Heart right ventricle (tissue), 16 donors: ENCODE measurements at regions not wholly inside any gene's neighbourhood (a gene's known extent, or its start where the extent isn't known, plus 50 kb on each side); places are given as distances from the start of the nearest gene placed in this dataset.

Experiments
- ATAC-seq, 8 donors: fragments of 200-7000 bp; cut with Tn5 transposase; one replicate each; pipeline ENCODE4 v1.9.1; 2020; ENCODE audit warnings: mild to moderate bottlenecking in 8 of 8, moderate library complexity in 8 of 8, moderate number of reproducible peaks in 1 of 8
- DNase-seq, 2 donors: peaks; one replicate each; pipeline ENCODE4 v3.0.0-alpha.2; 2020
- H3K27ac ChIP-seq, 10 donors: fragments of 200-600 bp; sonication (generic) in 2 of 10; one replicate each; pipeline versions ENCODE4 v1.5.0 to v1.8.0; 2020 to 2022; ENCODE audit warnings: mild to moderate bottlenecking in 3 of 10
- H3K27me3 ChIP-seq, 7 donors: fragments of 200-600 bp; one replicate each; pipeline ENCODE4 v1.8.0; 2021 to 2022; ENCODE audit warnings: mild to moderate bottlenecking in 2 of 7
- H3K36me3 ChIP-seq, 9 donors: fragments of 200-600 bp; sonication (generic) in 1 of 9; one replicate each; pipeline versions ENCODE4 v1.5.0 to v1.8.0; 2020 to 2022; ENCODE audit warnings: mild to moderate bottlenecking in 2 of 9
- H3K4me1 ChIP-seq, 9 donors: fragments of 200-600 bp; sonication (generic) in 1 of 9; one replicate each; pipeline versions ENCODE4 v1.5.0 to v1.8.0; 2020 to 2022; ENCODE audit warnings: mild to moderate bottlenecking in 4 of 9
- H3K4me3 ChIP-seq, 10 donors: fragments of 200-600 bp; sonication (generic) in 2 of 10; one replicate each; pipeline versions ENCODE4 v1.5.0 to v1.8.0; 2020 to 2022; ENCODE audit warnings: mild to moderate bottlenecking in 7 of 10, moderate library complexity in 2 of 10
- H3K9me3 ChIP-seq, 11 donors: fragments of 200-600 bp in 10 of 11; sonication (generic) in 2 of 11; one replicate each; pipeline versions ENCODE4 v1.5.0 to v1.8.0; 2013 to 2022; ENCODE audit warnings: mild to moderate bottlenecking in 2 of 11, control low read depth in 1 of 11, moderate library complexity in 1 of 11
- WGBS, 2 donors: extraction: QIAGEN DNeasy Blood & Tissue Kit; methylation state at CpG; one replicate each; pipeline ENCODE4 v1.1.7; 2013; ENCODE audit warnings: inconsistent platforms in 1 of 2; 5-methylcytosine and 5-hydroxymethylcytosine counted together
- intact Hi-C, 10 donors: fragments of 100-400 bp; cut with DNase I; formaldehyde crosslinking; loops; one replicate each; pipeline versions ENCODE4 v1.11.1 to v1.14.2; 2022
- TF ChIP-seq, protein P1 (sequence below), 9 donors: fragments of 200-600 bp; sonication (generic) in 2 of 9; IDR thresholded peaks; one replicate each; pipeline versions ENCODE4 v1.5.0 to v1.8.0; 2021 to 2022; ENCODE audit warnings: antibody characterized with exemption in 9 of 9, mild to moderate bottlenecking in 5 of 9, moderate library complexity in 1 of 9
- donor health status: Arrhythmogenic right ventricular cardiomyopathy.
- donor health status: ischemic (EF 13 %, LVEDD 7.1; RV severe dilation, severe dysfunction).
- donor health status: healthy with polysubstance abuse.
- donor health status: DM: no; HTN: yes; CAD: no.
- donor health status: DM: no; HTN: no; CAD: no.
- donor health status: ischemic (EF 25% LVEDD 6.9; RV normal size, moderate dysfunction).
- donor health status: ischemic (EF 25% LVEDD 5.7; RV mildly dilated, moderate dysfunction).
- donor health status: healthy.
- donor health status: DM: yes; HTN: yes; CAD: no.
- donor health status: Ischemic cardiomyopathy.
- donor health status: ischemic (EF 35%, LVEDD 5.7; RV mildly dilated, moderate dysfunction).
- donor health status: nonischemic (EF 11% LVEDD 7.7; RV severe dilation, severe dysfunction).
- donor health status: DM: yes; HTN: yes; CAD: no.
- donor health status: PGD.
- donor health status: ischemic (EF 29% LVEDD 5.4; RV normal size, mild dysfunction).
- donor health status: nonischemic (EF 23%, LVEDD 6.1; RV moderate dilation, normal function).

DNA sequence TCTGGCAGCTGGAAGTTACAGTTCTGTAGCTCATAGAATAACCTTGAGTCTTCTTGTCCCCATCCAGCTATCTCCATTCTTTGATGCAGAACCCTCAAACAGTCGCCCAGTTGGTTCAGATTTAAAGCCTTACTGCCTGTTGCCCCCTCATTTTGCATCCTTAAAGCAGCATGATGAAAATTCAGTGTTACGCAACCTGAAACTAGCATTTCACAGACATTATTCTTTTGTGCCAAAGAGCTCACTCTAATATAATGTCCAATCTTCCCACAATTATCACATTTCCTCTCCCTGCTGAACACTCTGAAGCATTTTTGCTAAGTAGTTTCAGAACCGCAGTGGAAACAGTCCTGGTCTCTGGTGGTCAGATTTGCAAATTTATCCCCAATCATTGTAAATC is 318.0 kb downstream of the PSAT1 start:
- intact Hi-C loops: no loop called here
- H3K4me1 ChIP-seq: no peaks in the 10 kb centered on the region
- ATAC-seq: no peak
- TF ChIP-seq, protein P1, sequence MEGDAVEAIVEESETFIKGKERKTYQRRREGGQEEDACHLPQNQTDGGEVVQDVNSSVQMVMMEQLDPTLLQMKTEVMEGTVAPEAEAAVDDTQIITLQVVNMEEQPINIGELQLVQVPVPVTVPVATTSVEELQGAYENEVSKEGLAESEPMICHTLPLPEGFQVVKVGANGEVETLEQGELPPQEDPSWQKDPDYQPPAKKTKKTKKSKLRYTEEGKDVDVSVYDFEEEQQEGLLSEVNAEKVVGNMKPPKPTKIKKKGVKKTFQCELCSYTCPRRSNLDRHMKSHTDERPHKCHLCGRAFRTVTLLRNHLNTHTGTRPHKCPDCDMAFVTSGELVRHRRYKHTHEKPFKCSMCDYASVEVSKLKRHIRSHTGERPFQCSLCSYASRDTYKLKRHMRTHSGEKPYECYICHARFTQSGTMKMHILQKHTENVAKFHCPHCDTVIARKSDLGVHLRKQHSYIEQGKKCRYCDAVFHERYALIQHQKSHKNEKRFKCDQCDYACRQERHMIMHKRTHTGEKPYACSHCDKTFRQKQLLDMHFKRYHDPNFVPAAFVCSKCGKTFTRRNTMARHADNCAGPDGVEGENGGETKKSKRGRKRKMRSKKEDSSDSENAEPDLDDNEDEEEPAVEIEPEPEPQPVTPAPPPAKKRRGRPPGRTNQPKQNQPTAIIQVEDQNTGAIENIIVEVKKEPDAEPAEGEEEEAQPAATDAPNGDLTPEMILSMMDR (IDR thresholded peaks at IDR 0.05): no peak
- no peak overlapping the region for H3K27ac ChIP-seq
- no peaks in the 10 kb centered on the region for H3K9me3 ChIP-seq
- WGBS, 2 donors: 69 to 80% methylated on average over 3 of the region's 3 CpGs
- no peak overlapping the region for H3K4me3 ChIP-seq
- no peaks in the 10 kb centered on the region for H3K27me3 ChIP-seq
- H3K36me3 ChIP-seq: no peaks in the 10 kb centered on the region
- DNase-seq: no peak

DNA sequence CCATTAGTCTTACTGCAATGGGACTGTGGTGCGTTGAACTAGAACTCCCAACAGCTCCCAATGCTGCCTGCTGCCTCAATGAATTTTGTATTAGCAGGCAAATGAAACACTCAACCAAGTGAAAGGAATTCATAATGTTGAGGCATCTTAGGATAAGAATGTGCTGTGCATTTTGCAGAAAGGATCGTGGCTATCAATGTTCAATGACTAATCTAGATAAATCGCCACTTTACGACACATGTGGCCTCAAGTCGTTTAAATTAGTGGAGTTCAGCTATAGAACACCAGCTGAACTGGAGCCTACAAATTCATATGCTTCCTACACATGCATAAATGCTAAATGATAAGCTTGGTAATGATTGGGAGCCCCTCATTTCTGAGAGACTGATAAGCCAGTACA is 318.4 kb downstream of the PSAT1 start:
- H3K27me3 ChIP-seq: no peaks in the 10 kb centered on the region
- 83 to 86% methylated on average over 5 of the region's 5 CpGs for WGBS, 2 donors
- H3K4me1 ChIP-seq: no peaks in the 10 kb centered on the region
- no peaks in the 10 kb centered on the region for H3K36me3 ChIP-seq
- ATAC-seq: no peak
- H3K9me3 ChIP-seq: no peaks in the 10 kb centered on the region
- no peak overlapping the region for H3K27ac ChIP-seq
- TF ChIP-seq, protein P1 (IDR thresholded peaks at IDR 0.05): no peak
- intact Hi-C loops: no loop called here
- DNase-seq: no peak
- H3K4me3 ChIP-seq: no peak overlapping the region

DNA sequence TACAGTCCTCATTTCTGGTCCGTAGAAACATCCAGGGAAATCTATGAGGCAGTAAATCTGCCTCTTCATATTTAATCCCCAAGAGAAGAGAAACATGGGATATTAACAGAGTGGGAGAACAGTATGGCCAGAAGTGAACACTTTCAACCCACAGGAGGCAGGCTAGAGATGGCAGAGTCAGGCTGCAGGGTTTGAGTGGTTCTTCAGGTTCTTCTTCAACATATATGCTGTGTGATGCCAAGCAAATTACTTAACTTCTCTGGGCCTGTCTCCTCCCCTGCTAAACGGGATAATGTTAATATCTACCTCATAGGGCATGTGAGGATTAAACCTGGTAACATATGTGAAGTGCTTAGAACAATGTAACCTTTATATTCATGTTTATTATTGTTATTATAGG is 321.8 kb downstream of the PSAT1 start:
- Histone ChIP-seq H3K27ac (no peak overlapping the region), H3K4me3 (no peak overlapping the region), H3K9me3 (no peaks in the 10 kb centered on the region), H3K4me1 (no peaks in the 10 kb centered on the region), H3K36me3 (no peaks in the 10 kb centered on the region), H3K27me3 (no peaks in the 10 kb centered on the region)
- WGBS, 2 donors: 62 to 72% methylated on average over 2 of the region's 2 CpGs
- TF ChIP-seq, protein P1 (IDR thresholded peaks at IDR 0.05): no peak
- no peak for ATAC-seq
- intact Hi-C loops: no loop called here
- DNase-seq: no peak

DNA sequence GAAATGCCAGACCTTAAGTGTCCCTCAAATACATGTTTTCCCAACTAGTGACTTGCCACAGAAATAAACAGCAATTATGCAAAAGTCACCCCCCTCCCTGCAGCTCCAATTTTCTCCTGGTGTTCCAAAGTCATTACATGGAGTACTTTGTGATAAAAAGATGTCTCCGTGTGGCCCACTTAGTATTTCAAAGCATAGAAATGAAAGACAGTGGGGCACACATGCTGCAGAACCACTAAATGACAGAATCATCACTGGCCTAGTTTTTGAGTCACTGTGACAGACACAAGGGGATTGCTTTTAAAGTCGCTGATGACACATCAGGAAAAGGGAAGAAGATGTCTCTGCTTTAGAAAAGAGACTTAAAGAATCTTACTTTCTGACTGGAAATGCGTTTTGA is 323.4 kb downstream of the PSAT1 start:
- intact Hi-C loops: no loop called here
- no peak overlapping the region for H3K4me3 ChIP-seq
- DNase-seq (no peak), ATAC-seq (no peak)
- 51 to 56% methylated on average over 3 of the region's 3 CpGs for WGBS, 2 donors
- H3K9me3 ChIP-seq: no peaks in the 10 kb centered on the region
- H3K36me3 ChIP-seq: no peaks in the 10 kb centered on the region
- no peak overlapping the region for H3K27ac ChIP-seq
- H3K27me3 ChIP-seq: no peaks in the 10 kb centered on the region
- TF ChIP-seq, protein P1 (IDR thresholded peaks at IDR 0.05): no peak
- no peaks in the 10 kb centered on the region for H3K4me1 ChIP-seq

DNA sequence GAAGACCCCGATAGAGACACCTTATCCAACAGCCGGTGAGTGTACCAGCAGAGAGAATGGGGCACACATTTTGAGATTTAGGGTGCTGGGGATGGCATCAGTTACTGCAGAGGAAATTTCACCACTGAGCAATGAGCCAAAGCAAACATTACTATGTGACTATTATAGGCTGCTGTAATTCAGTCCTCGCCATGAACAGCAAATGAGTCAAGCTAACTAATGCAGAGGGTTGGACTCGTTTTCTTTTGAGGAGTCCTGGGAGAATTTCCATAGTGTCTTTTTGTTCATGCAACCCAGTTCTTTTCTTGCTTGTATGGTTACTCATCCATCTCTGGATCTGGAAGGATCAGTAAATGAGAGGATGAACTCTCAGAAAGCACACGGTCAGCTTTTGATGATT is 323.8 kb downstream of the PSAT1 start:
- Histone ChIP-seq H3K9me3 (no peaks in the 10 kb centered on the region), H3K36me3 (no peaks in the 10 kb centered on the region), H3K27me3 (no peaks in the 10 kb centered on the region), H3K27ac (no peak overlapping the region), H3K4me1 (no peaks in the 10 kb centered on the region), H3K4me3 (no peak overlapping the region)
- WGBS, 2 donors: 69 to 77% methylated on average over 5 of the region's 5 CpGs
- ATAC-seq (no peak), DNase-seq (no peak)
- intact Hi-C loops: no loop called here
- TF ChIP-seq, protein P1 (IDR thresholded peaks at IDR 0.05): no peak
